HL-60 (cell line): ENCODE measurements at regions not wholly inside any gene's neighbourhood (a gene's known extent, or its start where the extent isn't known, plus 50 kb on each side); places are given as distances from the start of the nearest gene placed in this dataset.

Experiments
- DNase-seq, 2 experiments: peaks; one replicate each; pipeline ENCODE4 v3.0.0-alpha.2; 2010 to 2020; ENCODE audit warnings: low read depth in 1 of 2, low spot score in 1 of 2
- H3K27ac ChIP-seq: fragments of 250-450 bp; sonication (Bioruptor Pico); replicated peaks from 2 replicates; pipeline ENCODE4 v1.5.1; 2020; ENCODE audit warnings: mild to moderate bottlenecking, moderate library complexity
- H3K27me3 ChIP-seq: fragments of 250-450 bp; sonication (Bioruptor Pico); 2 replicates; pipeline ENCODE4 v1.5.1; 2021; ENCODE audit warnings: mild to moderate bottlenecking, moderate library complexity; ENCODE audit not compliant: insufficient read depth, poor library complexity, severe bottlenecking
- H3K4me3 ChIP-seq: replicated peaks from 2 replicates; pipeline ENCODE4 v1.5.1; 2011; ENCODE audit warnings: mild to moderate bottlenecking, control low read depth, low read length; ENCODE audit not compliant: insufficient read depth
- CTCF ChIP-seq: IDR thresholded peaks from one replicate; pipeline ENCODE4 v1.5.1; 2011; ENCODE audit warnings: low read length, control low read depth, inconsistent platforms; ENCODE audit not compliant: insufficient read depth
- GABPA ChIP-seq: IDR thresholded peaks from 2 replicates; pipeline ENCODE4 v1.6.1; 2012; ENCODE audit warnings: low read depth
- POLR2AphosphoS5 ChIP-seq: IDR thresholded peaks from 2 replicates; pipeline ENCODE4 v1.6.1; 2012; ENCODE audit warnings: low read depth
- SPI1 ChIP-seq: IDR thresholded peaks from 2 replicates; pipeline ENCODE4 v1.6.1; 2012; ENCODE audit warnings: low read depth, mild to moderate bottlenecking, borderline replicate concordance
- TF ChIP-seq, protein P1 (sequence below): IDR thresholded peaks from 2 replicates; pipeline ENCODE4 v1.6.1; 2012; ENCODE audit warnings: low read depth; ENCODE audit not compliant: insufficient replicate concordance

GRCh38 chr5:8332666-8333445 is 463.9 kb downstream of the MTRR start:
- no peak for DNase-seq
- no peak overlapping the region for H3K27ac ChIP-seq
- H3K27me3 ChIP-seq: no peaks in the 10 kb centered on the region
- TF ChIP-seq, protein P1, sequence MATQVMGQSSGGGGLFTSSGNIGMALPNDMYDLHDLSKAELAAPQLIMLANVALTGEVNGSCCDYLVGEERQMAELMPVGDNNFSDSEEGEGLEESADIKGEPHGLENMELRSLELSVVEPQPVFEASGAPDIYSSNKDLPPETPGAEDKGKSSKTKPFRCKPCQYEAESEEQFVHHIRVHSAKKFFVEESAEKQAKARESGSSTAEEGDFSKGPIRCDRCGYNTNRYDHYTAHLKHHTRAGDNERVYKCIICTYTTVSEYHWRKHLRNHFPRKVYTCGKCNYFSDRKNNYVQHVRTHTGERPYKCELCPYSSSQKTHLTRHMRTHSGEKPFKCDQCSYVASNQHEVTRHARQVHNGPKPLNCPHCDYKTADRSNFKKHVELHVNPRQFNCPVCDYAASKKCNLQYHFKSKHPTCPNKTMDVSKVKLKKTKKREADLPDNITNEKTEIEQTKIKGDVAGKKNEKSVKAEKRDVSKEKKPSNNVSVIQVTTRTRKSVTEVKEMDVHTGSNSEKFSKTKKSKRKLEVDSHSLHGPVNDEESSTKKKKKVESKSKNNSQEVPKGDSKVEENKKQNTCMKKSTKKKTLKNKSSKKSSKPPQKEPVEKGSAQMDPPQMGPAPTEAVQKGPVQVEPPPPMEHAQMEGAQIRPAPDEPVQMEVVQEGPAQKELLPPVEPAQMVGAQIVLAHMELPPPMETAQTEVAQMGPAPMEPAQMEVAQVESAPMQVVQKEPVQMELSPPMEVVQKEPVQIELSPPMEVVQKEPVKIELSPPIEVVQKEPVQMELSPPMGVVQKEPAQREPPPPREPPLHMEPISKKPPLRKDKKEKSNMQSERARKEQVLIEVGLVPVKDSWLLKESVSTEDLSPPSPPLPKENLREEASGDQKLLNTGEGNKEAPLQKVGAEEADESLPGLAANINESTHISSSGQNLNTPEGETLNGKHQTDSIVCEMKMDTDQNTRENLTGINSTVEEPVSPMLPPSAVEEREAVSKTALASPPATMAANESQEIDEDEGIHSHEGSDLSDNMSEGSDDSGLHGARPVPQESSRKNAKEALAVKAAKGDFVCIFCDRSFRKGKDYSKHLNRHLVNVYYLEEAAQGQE: no peak
- TF ChIP-seq CTCF (no peak), GABPA (no peak), SPI1 (no peak), POLR2AphosphoS5 (no peak)
- no peak overlapping the region for H3K4me3 ChIP-seq

- Histone ChIP-seq H3K27me3 (no peaks in the 10 kb centered on the region), H3K27ac (no peak overlapping the region), H3K4me3 (no peak overlapping the region)
- TF ChIP-seq POLR2AphosphoS5: no peak
- no peak for TF ChIP-seq CTCF
- TF ChIP-seq, protein P1: no peak
- no peak for TF ChIP-seq GABPA
- no peak for TF ChIP-seq SPI1
- no peak for DNase-seq
Measured at GRCh38 chr5:8333485-8333884, 464.5 kb downstream of the MTRR start.

GRCh38 chr5:8333977-8334376 is 465.0 kb downstream of the MTRR start:
- no peak overlapping the region for H3K4me3 ChIP-seq
- TF ChIP-seq POLR2AphosphoS5 (no peak), CTCF (no peak), SPI1 (no peak), GABPA (no peak)
- TF ChIP-seq, protein P1: no peak
- H3K27ac ChIP-seq: no peak overlapping the region
- DNase-seq: no peak
- no peaks in the 10 kb centered on the region for H3K27me3 ChIP-seq
